HL-60 (cell line): ENCODE measurements at regions not wholly inside any gene's neighbourhood (a gene's known extent, or its start where the extent isn't known, plus 50 kb on each side); places are given as distances from the start of the nearest gene placed in this dataset.

Experiments
- DNase-seq, 2 experiments: peaks; one replicate each; pipeline ENCODE4 v3.0.0-alpha.2; 2010 to 2020; ENCODE audit warnings: low read depth in 1 of 2, low spot score in 1 of 2
- H3K27ac ChIP-seq: fragments of 250-450 bp; sonication (Bioruptor Pico); replicated peaks from 2 replicates; pipeline ENCODE4 v1.5.1; 2020; ENCODE audit warnings: mild to moderate bottlenecking, moderate library complexity
- H3K27me3 ChIP-seq: fragments of 250-450 bp; sonication (Bioruptor Pico); 2 replicates; pipeline ENCODE4 v1.5.1; 2021; ENCODE audit warnings: mild to moderate bottlenecking, moderate library complexity; ENCODE audit not compliant: insufficient read depth, poor library complexity, severe bottlenecking
- H3K4me3 ChIP-seq: replicated peaks from 2 replicates; pipeline ENCODE4 v1.5.1; 2011; ENCODE audit warnings: mild to moderate bottlenecking, control low read depth, low read length; ENCODE audit not compliant: insufficient read depth
- CTCF ChIP-seq: IDR thresholded peaks from one replicate; pipeline ENCODE4 v1.5.1; 2011; ENCODE audit warnings: low read length, control low read depth, inconsistent platforms; ENCODE audit not compliant: insufficient read depth
- GABPA ChIP-seq: IDR thresholded peaks from 2 replicates; pipeline ENCODE4 v1.6.1; 2012; ENCODE audit warnings: low read depth
- POLR2AphosphoS5 ChIP-seq: IDR thresholded peaks from 2 replicates; pipeline ENCODE4 v1.6.1; 2012; ENCODE audit warnings: low read depth
- REST ChIP-seq: IDR thresholded peaks from 2 replicates; pipeline ENCODE4 v1.6.1; 2012; ENCODE audit warnings: low read depth; ENCODE audit not compliant: insufficient replicate concordance
- SPI1 ChIP-seq: IDR thresholded peaks from 2 replicates; pipeline ENCODE4 v1.6.1; 2012; ENCODE audit warnings: low read depth, mild to moderate bottlenecking, borderline replicate concordance

GRCh38 chr5:106966686-106967315 is 703.9 kb downstream of the EFNA5 start:
- H3K27ac ChIP-seq = no peak overlapping the region
- no peak overlapping the region for H3K4me3 ChIP-seq
- TF ChIP-seq GABPA (no peak), SPI1 (no peak), POLR2AphosphoS5 (no peak), CTCF (no peak), REST (no peak)
- DNase-seq = no peak
- no peaks in the 10 kb centered on the region for H3K27me3 ChIP-seq

- Histone ChIP-seq H3K27me3 (no peaks in the 10 kb centered on the region), H3K27ac (no peak overlapping the region), H3K4me3 (no peak overlapping the region)
- DNase-seq = no peak
- no peak for TF ChIP-seq POLR2AphosphoS5
- no peak for TF ChIP-seq REST
- TF ChIP-seq GABPA = no peak
- no peak for TF ChIP-seq SPI1
- no peak for TF ChIP-seq CTCF
These were observed 706.6 kb downstream of the EFNA5 start for GRCh38 chr5:106964132-106964531.

GRCh38 chr5:106963630-106964029 is 707.1 kb downstream of the EFNA5 start:
- no peak for TF ChIP-seq GABPA
- TF ChIP-seq POLR2AphosphoS5 = no peak
- no peak for TF ChIP-seq SPI1
- TF ChIP-seq REST = no peak
- TF ChIP-seq CTCF = no peak
- no peak overlapping the region for H3K27ac ChIP-seq

More at GRCh38 chr5:106963630-106964029, 707.1 kb downstream of the EFNA5 start:
- Histone ChIP-seq H3K27me3 (no peaks in the 10 kb centered on the region), H3K4me3 (no peak overlapping the region)
- no peak for DNase-seq
